Middle frontal gyrus (tissue), 1 donor: ENCODE measurements at regions not wholly inside any gene's neighbourhood (a gene's known extent, or its start where the extent isn't known, plus 50 kb on each side); places are given as distances from the start of the nearest gene placed in this dataset.

Source experiments
- DNase-seq: peaks from one replicate; pipeline ENCODE4 v3.0.0-alpha.2; 2015; ENCODE audit warnings: low spot score; ENCODE audit errors: extremely low spot score

DNA sequence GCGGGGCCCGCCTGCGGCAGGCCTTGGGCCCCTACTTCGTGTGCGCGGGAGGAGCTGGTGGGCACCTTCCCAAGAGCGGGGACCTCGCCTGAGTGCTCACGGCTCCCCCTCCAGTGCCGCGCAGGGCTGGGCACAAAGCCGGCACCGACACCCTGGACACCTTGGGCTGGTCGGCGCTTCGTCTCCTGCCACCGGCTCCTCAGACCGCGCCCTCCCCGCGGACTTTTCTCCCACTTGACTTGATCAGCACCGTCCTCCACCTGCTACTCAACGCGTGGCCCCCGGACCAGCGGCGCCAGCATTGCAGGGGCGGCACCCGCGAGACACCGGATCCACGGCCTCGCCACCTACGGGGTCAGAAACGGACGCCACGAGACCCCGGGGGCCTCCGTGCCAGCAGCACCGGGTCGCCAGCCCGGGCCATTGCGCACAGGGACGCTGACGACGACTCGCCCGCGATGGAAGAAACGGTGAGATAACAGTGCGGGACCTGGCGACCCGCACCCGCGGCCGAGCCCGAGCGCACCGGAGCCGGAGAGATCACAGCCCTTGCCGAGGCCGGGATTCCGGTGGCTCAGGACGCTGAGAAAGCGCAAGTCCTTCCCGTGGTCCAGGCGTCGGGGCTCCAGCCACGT lies 154.2 kb downstream of the DLL1 start:
- no peak for DNase-seq

DNA sequence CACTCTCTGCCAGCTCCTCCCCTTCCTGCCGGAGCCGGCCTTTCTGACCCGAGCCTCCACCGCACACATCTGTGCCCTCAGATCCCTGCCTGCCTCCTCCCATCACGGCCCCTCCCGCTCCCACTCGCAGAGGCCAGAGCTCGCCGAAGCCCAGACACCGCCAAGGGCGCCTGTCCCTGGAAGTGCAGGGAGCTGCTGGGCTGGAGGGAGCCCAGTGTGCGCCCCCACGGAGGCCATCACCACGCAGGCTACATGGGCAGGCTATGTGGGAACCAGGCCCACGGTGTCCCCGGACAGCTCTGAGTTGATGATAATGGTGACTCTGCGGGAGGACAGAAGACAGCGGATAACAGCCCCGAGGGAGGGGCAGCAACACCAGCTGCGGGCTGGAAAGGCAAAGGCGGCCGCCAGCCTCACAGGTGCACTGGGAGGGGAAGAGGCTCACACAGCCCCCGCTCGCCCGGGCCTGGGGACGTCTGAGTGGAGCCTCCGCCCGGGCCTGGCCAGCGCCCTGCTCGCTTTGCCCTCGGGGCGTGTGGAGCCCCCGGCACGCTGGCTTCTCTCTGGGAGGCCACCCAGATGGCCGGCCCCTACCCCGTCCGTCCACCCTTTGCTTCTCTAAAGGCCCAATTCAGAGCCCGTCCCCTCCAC lies 154.9 kb downstream of the DLL1 start:
- no peak for DNase-seq

- DNase-seq: no peak
These were observed 155.4 kb downstream of the DLL1 start for GRCh38 chr6:170135461-170135820.

DNA sequence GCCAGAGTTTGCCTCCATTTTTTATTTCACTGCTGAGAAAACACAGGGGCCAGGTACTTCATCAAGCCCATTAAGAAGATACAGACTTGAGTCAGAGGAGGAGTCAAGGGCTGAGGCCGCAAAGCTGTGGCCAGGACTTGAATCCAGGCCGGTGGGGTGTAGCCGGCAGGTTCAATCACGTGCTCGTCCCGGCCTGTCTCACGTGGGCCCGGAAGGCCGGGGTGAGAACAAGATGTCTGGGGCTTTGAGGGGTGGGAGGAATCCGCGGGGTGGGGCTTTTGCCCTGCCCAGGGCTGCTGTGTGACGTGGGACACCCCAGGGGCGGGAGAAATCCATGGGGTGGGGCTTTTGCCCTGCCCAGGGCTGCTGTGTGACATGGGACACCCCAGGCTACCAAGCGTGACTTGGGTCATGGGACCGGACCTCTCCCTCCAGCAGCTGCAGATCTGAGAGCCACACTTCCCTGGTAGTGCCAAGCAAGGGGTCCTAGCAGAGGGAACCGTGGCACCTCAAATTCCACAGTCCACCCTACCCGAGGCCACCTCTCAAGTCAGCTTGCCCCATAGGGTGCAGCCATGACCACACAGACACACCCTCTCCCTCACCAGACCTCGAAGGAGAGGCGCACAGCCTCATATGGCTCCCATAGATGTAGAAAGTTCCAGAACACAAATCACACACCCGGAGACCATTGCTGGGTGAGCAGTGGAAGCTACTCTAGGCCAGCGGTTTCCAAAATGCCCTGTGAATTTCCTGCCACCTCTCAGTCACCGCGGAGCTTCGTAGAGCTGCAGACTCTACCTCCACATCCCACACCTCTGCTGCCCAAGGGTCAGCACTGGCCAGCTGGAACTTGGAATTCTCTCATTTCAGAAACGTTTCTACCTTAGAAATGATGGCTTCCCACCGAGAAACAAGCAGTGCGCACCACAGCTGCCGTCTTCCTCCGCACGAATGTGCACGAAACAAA lies 156.1 kb downstream of the DLL1 start:
- no peak for DNase-seq

DNA sequence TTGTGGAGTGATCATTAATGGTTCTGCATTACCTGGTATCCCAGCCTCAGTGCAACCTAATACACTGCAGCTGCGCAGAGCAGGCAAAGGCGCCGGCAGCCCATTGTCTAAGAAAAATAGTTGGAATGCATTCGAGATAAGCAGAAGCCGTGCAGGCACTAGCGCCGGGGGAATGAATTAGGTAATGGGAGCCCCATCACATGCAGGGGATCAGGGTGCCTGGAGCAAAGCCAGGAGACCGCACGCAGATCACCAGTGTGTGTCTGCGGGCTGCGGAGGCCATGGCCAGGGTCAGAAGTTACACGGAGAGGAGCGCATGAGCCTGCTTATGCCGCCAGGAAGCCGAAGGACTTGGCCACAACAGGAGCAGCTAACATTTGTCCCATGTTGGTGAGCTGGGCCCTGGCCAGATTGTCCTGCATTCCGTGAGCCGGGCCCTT lies 156.8 kb downstream of the DLL1 start:
- no peak for DNase-seq

DNA sequence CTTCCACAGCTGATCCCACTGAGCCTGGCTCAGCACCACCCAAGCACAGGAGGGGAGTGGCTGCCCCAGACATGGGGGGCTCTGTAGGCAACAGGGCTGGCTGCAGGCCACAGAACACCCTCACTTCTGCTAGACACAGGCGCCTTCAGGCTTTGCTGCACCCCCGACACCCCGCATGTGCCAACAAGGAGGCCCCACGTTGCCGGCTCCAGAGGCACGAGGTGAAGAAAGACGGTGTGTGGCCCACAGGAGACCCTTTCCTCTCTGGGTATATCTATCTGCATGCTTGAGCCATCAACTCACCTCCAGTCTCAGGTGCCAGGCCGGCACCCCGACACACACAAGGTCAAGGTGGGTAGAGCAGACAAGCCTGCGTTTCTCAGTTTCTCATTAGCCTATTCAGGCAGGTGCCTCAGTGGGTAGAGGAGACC lies 158.3 kb downstream of the DLL1 start:
- DNase-seq: no peak

GRCh38 chr6:170132011-170132521 lies 158.8 kb downstream of the DLL1 start:
- DNase-seq: no peak

DNA sequence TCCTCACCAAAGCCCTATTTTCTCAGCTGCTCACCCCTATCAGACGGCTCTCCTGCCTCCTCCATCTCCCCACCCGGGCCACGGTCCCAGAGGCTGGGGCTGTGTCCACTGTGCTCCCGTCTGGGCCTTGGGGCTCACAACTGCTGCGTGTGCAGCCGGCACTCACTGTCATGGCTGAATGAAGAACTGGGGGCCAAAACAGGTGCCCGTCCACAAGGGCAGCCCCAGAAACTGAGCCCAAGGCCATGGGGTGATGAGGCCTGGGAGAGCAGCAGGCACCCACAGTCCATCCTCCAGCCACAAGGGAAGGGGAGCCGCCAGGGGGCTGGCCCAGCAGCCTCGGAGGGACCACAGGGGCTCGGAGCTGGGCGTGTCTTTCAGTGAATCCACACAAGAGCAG lies 159.5 kb downstream of the DLL1 start:
- DNase-seq: no peak

GRCh38 chr6:170130771-170131241 lies 160.1 kb downstream of the DLL1 start:
- no peak for DNase-seq

- DNase-seq: no peak
These were observed 160.7 kb downstream of the DLL1 start for GRCh38 chr6:170130201-170130621.

GRCh38 chr6:170129691-170130171 lies 161.1 kb downstream of the DLL1 start:
- no peak for DNase-seq

GRCh38 chr6:170128811-170129681 lies 161.8 kb downstream of the DLL1 start:
- DNase-seq: no peak

- no peak for DNase-seq
These were observed 162.5 kb downstream of the DLL1 start for GRCh38 chr6:170128346-170128745.

- DNase-seq: no peak
These were observed 163.7 kb downstream of the DLL1 start for GRCh38 chr6:170127151-170127550.

DNA sequence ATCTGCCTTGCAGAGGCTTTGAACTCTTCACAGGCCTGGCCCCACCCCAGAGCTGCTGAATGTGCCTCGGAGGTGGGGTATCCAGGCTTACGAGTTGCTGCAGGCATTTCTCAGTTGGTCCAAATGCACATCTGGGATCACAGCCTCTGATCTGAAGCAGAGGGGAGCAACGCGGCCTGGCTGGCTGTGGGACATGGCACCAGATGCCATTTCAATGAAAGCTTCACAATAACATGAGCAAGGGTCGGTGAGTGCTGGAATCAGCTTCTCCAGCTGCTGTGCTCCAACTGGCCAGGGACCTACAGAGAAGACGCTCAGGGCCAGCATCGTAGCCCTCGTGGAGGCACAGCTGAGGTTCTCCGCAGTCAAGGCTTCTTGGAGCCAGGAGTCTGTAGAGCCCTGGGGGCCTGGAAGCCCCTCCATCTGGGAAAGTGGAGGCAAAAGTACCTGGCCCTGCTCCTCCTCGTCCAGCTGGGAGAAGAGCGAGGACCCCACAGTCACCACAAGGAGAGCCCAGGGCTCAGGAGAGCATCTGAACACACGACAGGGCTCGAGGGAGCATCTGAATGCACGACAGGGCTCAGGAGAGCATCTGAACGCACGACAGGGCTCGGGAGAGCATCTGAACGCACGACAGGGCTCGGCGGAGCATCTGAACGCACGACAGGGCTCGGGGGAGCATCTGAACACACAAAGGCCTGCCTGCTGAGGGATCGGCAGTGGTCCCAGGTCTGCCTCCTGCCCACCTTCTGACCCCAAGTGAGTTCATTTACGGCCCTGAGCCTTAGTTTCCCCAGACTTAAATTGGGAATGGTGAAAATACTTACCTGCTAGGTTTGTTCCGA lies 165.2 kb downstream of the DLL1 start:
- no peak for DNase-seq

GRCh38 chr6:170124836-170125235 lies 166.0 kb downstream of the DLL1 start:
- DNase-seq: no peak

GRCh38 chr6:170124150-170124549 lies 166.7 kb downstream of the DLL1 start:
- no peak for DNase-seq

DNA sequence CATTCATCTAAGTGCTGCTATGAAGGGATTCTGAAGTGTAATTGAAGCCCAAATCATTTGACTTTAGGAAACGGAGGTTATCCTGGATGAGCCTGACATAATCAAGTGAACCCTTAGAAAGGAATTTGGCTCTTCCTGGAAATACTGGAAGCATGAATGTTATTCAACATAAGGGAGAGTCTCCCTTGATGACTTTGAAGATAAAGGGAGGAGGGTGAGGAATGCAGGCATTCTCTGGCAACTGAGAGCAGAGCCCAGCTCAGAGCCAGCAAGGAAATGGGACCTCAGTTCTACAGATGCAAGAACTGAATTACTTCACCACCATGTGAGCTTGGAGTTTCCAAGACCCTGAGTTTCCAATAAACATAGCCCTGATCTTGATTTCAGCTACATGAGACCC lies 168.2 kb downstream of the DLL1 start:
- no peak for DNase-seq

DNA sequence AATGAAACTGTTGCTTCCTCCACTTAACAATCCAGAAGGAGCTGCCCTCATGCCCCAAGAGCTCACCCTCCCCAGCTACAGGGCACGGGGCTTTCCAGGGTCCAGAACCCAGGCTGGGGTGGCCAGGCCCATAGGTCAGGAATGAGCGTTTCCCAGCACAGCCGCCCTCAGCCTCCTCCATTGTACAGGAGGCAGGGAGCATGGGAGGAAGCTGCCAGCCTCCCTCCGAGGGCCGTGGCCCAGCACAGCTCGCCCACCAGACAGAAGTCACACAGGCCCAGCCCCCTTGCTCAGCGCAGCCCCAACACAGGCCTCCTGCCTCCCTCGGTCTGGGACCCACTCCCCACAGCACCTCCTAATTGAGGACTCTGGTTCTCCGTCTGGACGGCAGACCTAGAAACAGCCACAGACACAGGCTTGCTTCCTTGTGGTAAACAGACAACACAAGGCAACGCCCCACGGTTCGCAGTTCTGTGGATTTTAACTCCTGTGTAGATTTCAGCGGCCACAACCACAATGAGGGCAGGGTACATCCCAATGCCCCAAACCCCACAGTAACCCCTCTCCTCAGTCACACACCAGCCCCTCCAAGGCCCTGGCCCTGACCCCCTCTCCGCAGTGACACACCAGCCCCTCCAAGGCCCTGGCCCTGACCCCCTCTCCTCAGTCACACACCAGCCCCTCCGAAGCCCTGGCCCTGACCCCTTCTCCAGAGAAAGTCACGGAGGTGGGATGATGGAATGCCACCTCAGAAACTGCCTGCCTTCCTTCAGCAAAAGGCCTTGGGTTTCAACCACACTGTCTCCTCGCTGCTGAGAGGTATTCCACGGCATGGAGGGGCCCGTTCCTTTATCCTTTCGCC lies 173.5 kb downstream of the DLL1 start:
- no peak for DNase-seq
